ENCODE measurements at regions not wholly inside any gene's neighbourhood (a gene's known extent, or its start where the extent isn't known, plus 50 kb on each side); places are given as distances from the start of the nearest gene placed in this dataset.

DNA sequence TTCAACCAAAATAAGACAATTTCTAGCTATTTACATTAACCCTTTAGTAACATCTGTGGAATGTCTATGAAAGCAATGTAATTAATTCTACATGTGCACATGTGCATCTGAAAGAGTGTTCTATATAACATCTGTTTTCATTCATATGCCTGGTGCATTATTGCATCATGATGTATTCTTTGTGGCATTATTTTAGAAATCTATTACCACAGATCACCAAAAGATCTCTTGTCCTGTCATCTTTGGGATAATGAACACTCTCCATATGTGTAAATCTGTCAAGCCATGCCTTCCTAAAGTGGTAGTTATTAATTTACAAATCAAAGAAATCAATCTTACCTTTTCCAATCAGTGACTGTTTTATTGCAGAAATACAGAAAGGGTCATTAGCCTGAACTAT is 86.9 kb downstream of the TRIB2 start (continued):
- no peak for TF ChIP-seq PRDM15 (CRISPR knock-in tag; IDR thresholded peaks at IDR 0.05)
- TF ChIP-seq, protein P1, sequence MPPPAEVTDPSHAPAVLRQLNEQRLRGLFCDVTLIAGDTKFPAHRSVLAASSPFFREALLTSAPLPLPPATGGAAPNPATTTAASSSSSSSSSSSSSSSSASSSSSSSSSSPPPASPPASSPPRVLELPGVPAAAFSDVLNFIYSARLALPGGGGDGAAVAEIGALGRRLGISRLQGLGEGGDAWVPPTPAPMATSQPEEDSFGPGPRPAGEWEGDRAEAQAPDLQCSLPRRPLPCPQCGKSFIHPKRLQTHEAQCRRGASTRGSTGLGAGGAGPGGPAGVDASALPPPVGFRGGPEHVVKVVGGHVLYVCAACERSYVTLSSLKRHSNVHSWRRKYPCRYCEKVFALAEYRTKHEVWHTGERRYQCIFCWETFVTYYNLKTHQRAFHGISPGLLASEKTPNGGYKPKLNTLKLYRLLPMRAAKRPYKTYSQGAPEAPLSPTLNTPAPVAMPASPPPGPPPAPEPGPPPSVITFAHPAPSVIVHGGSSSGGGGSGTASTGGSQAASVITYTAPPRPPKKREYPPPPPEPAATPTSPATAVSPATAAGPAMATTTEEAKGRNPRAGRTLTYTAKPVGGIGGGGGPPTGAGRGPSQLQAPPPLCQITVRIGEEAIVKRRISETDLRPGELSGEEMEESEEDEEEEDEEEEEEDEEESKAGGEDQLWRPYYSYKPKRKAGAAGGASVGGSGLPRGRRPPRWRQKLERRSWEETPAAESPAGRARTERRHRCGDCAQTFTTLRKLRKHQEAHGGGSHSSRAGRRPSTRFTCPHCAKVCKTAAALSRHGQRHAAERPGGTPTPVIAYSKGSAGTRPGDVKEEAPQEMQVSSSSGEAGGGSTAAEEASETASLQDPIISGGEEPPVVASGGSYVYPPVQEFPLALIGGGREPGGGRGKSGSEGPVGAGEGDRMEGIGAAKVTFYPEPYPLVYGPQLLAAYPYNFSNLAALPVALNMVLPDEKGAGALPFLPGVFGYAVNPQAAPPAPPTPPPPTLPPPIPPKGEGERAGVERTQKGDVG (CRISPR knock-in tag; IDR thresholded peaks at IDR 0.05): no peak
- no peak for TF ChIP-seq BCL3 (IDR thresholded peaks at IDR 0.05; ENCODE audit: borderline replicate concordance, insufficient read depth, low read depth, low read length, poor library complexity, severe bottlenecking)
- TF ChIP-seq BCL11A (IDR thresholded peaks at IDR 0.05; ENCODE audit: low read depth, low read length): no peak
- TF ChIP-seq ZZZ3 (IDR thresholded peaks at IDR 0.05; ENCODE audit: control insufficient read depth, insufficient read length, low read depth): no peak
